ENCODE measurements at regions not wholly inside any gene's neighbourhood (a gene's known extent, or its start where the extent isn't known, plus 50 kb on each side); places are given as distances from the start of the nearest gene placed in this dataset.
"Not testable (repeated sequence)": the region's sequence is repeated elsewhere in the genome, so short reads cannot be mapped to it uniquely, and the experiment has no call there.

DNA sequence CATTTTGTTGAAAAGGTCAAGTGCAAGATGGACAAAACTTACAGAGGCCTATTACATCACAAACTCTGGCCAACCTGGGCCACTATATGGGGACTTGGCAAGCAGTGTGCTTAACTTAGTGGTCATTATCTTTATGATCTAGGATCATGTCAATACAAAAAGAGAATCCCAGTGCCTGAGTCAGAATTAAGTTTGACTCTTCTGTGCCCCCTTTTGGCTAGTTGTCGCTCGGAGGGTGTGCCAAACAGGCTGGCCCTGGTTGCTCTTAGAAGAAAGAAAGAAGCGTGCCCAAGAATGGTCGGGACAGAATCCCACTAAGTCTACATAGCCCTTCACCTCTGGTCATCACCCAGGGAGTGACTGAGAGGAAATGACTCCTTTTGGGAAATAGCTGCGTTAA lies 100.1 kb downstream of the EIF4E start:
- no peak for DNase-seq

GRCh38 chr4:98827661-98828060 lies 101.3 kb downstream of the EIF4E start:
- no peak for DNase-seq

- DNase-seq = no peak
Observed at GRCh38 chr4:98822144-98822543, 106.8 kb downstream of the EIF4E start.

DNA sequence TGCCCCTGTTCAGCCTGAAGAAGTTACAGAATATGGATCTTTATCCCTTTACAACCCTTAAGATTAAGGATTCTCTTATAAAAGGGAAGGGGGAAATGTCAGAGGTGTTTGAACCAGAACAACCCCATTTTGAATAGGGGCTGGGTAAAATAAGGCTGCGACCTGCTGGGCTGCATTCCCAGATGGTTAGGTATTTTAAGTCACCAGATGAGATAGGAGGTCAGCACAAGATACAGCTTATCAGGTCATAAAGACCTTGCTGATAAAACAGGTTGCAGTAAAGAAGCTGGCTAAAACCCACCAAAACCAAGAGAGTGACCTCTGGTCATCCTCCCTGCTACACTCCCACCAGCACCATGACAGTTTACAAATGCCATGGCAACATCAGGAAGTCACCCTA lies 110.8 kb downstream of the EIF4E start:
- DNase-seq = not testable (repeated sequence)

DNA sequence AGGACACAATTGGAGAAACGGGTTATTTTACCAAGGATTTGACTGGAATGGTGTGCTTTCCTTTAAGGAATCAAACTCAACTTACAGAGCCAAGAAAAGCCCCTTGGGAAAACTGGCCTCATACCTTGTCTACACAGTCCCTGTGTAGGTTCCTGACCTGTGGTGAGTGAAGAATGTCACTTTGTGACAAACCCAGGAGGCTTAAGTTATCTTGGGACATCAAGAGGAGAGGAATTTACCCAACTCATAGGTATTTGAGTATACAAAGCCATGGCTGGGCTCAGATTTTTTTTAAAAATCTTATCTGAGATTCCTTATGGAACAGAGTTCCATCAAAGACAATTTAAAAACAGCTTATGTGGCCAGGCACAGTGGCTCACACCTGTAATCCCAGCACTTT lies 112.1 kb downstream of the EIF4E start:
- DNase-seq = no peak

DNA sequence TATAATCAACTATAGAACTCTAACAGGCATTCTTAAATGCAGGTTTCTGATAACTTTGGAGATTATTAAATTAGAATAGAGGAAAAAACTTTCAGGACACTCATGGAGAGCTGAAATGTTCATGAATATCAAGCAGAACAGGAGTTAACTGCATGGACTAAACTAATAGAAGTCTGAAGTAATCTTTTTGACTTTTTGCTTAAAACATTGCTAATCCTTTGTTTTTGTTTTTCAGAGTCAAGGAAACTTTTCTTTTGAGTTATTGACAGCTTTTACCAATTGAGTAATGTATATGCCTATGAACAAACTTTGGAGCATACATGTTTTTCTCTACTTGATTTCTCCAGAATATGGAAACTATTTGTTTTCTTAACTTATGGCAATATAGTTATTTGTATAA lies 112.5 kb downstream of the EIF4E start:
- no peak for DNase-seq

DNA sequence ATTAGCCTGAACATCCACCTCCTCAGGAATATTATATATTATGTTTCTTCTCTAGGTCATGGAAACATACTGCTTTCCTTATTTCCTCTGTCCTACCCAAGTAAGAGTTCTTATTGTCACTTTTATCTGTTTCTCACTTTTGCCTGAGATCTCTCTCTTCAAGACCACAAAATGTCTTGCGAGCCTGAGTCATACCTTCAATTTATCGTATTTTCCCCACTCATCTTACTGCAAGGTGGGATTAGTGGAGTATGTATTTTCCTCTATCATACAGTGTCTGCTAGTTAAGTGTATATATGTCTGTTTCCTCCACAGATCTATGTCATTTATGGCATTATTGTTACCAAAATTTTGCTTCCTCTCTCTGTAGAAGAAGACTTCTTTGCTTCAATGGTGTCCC lies 124.5 kb downstream of the EIF4E start:
- no peak for DNase-seq

- DNase-seq = no peak
Observed at GRCh38 chr4:98803251-98803650, 125.7 kb downstream of the EIF4E start.

DNA sequence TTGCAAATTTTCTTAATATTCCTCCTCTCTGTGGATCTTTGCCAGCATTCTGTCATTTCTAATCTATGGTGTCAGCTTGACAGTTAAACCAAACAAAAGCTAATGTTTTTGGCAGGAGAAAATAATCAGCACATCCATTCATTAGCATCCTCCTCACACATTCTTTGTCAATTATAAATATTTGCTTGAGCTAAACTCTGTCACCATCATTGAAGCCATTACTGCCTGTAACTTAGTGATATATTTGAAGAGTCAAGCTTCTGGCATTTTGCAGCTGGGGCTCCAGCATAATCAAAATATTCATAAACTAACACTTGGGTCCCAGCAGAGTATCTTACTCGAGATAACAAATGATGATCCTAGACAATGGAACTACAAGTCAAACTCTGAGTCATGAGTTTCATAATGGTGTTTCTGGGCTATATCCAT lies 126.1 kb downstream of the EIF4E start:
- DNase-seq = no peak

DNA sequence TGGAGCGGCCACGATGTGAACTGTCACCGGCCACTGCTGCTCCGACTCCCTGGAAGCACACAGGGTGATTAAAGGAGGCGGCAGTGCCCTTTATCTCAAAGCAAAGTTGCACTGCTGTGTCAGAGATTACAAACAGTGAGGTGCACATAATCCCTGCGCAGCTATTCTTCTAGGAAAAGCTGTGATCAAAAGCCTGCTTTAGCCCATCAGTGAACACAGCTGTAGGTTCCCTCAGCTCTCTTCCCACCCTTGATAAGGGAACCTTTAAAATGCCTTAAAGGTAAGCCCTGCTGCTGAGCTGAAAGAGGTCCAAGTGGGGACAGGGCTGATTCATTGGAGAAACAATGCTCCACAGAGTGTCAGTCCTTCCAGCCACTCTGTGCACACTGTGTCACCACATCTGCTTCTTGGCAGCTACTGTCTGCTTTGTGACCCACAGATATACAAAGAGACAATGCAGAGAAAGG lies 127.6 kb downstream of the EIF4E start:
- no peak for DNase-seq

GRCh38 chr4:98796991-98797390 lies 131.9 kb downstream of the EIF4E start:
- DNase-seq = no peak

- no peak for DNase-seq
Observed at GRCh38 chr4:98794565-98795205, 134.2 kb downstream of the EIF4E start.

GRCh38 chr4:98793658-98794057 lies 135.2 kb upstream of the TSPAN5 start:
- no peak for DNase-seq

- no peak for DNase-seq
Observed at GRCh38 chr4:98786866-98787265, 128.5 kb upstream of the TSPAN5 start.

GRCh38 chr4:98784947-98785706 lies 126.7 kb upstream of the TSPAN5 start:
- no peak for DNase-seq

GRCh38 chr4:98781641-98782357 lies 123.4 kb upstream of the TSPAN5 start:
- no peak for DNase-seq

- no peak for DNase-seq
Observed at GRCh38 chr4:98780926-98781325, 122.5 kb upstream of the TSPAN5 start.

DNA sequence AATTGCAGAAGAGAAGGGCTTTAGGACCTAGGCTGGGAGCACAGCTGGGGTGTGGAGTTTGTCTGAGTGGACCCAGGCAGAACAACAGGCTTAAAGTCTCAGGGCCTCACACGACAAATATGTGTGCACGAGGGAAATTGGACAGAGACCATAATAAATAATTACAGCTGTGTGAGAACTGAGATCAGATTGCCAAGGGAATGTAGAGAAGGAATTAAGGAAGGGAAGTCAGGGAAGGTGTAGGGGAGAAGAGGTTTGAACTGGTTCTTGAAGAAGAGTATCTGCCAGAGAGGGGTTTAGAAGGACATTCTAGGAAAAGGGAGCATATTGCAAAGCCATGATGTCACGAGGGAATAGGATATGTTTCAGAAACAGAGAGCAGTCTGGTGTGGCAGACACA lies 120.7 kb upstream of the TSPAN5 start:
- no peak for DNase-seq

DNA sequence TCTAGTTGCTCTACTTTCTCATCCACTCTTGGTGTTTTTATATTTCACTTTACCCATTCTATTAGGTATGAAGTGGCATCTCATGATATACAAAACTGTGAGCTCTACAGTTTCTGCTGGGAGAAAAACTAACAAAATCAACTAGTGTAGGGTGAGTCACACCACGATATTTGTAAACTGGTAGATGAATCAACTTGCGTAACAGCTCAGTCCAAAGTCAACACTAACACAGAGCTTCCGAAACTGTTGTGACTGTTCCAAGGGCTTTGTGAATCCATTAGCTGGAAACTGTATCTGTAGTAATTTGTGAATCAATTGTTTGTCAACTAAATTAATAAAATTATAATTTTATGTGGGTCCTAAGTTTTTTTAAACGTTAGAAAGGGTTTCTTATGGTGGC lies 119.8 kb upstream of the TSPAN5 start:
- no peak for DNase-seq

DNA sequence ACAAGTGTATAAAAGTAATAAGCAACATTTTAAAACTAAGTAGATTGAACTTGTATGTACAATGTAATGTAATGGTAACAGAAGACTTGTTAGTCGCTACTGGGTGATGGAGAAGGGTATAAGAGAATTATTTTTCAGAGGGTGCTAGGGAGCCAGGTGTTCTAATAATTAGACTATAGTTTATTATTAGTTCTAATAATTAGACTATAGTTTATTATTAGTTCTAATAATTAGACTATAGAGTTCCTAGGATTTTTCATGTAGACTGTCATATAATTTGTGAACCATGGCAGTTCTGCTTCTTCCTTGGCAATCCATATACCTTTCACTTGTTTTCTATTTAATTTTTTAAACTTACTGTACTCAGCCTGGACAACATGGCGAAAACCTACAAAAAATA lies 117.3 kb upstream of the TSPAN5 start:
- DNase-seq = no peak

GRCh38 chr4:98773638-98774037 lies 115.2 kb upstream of the TSPAN5 start:
- DNase-seq = no peak

DNA sequence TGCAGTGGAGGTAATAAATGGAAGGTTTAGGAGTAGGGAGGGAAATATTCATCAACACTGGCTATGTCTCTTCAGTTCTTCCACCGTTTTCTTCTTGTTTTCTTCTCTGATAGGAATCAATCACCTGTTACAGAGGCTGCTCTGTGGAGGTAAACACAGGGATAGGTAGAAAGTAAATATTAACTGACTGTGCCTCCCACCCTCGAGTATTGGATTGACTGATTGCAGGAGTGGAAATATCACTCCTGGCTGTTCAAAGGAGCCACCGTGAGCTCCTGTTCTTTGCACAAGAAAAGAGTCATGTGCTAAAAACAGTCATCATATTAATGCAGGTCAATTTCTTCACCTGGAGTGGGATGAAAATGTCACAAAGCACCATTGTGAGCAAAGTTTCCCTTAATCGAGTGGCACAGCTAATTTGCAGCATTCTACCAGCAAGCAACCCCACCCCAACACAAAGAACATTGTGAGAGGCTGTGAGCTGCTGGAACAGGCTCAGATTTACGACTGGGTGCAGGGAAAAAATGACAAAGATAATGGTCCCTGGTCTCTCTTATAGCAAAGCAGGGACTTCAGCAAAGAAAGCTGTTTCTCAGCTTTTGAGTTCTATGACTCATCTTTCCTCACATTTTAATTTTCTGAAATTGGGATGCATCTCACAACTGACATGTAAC lies 113.7 kb upstream of the TSPAN5 start:
- no peak for DNase-seq

- DNase-seq = no peak
Observed at GRCh38 chr4:98765771-98766170, 107.4 kb upstream of the TSPAN5 start.
